ENCODE measurements at regions not wholly inside any gene's neighbourhood (a gene's known extent, or its start where the extent isn't known, plus 50 kb on each side); places are given as distances from the start of the nearest gene placed in this dataset.

DNA sequence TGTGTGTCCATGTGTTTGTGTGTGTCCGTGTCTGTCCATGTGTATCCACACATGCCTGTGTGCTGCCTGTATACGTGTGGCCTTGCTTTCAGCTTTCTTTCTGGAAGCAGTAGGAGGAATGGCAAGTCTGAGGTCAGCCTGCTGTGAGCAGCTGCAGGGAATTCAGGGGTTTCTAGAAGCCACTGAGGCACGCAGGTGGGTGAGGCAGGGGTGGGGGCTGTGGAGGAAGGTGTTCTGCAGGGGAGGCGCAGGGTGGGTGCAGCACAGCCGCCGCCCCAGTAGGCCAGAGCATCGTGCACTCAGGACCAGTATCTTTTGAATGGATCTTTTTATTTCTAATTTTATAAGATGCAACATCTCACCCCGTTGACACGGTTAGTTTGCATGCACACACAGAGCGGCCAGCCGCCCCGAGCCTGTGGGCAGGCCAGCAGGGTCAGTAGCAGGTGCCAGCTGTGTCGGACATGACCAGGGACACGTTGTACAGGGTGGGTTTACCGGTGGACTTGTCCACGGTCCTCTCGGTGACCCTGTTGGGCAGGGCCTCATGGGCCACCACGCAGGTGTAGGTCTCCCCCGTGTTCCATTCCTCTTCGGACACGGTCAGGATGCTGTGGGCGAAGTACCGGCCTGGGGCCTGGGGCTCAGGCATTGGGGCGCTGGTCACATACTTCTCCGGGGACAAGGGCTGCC lies 327.7 kb downstream of the TMEM121 start:
- H3K27ac ChIP-seq: no peak overlapping the region
- ChIA-PET POLR2A (ENCODE audit: low non-redundant PET) (no interaction called here), CTCF (no interaction called here)
- no peak for DNase-seq (ENCODE audit: low spot score)
- no peak for TF ChIP-seq CTCF (conservative IDR thresholded peaks at IDR 0.05; ENCODE audit: low read depth)

GRCh38 chr14:105854600-105855245 lies 328.3 kb downstream of the TMEM121 start:
- TF ChIP-seq CTCF (conservative IDR thresholded peaks at IDR 0.05; ENCODE audit: low read depth): no peak
- no peak overlapping the region for H3K27ac ChIP-seq
- ChIA-PET POLR2A (ENCODE audit: low non-redundant PET) (no interaction called here), CTCF (no interaction called here)
- DNase-seq (ENCODE audit: low spot score): no peak

DNA sequence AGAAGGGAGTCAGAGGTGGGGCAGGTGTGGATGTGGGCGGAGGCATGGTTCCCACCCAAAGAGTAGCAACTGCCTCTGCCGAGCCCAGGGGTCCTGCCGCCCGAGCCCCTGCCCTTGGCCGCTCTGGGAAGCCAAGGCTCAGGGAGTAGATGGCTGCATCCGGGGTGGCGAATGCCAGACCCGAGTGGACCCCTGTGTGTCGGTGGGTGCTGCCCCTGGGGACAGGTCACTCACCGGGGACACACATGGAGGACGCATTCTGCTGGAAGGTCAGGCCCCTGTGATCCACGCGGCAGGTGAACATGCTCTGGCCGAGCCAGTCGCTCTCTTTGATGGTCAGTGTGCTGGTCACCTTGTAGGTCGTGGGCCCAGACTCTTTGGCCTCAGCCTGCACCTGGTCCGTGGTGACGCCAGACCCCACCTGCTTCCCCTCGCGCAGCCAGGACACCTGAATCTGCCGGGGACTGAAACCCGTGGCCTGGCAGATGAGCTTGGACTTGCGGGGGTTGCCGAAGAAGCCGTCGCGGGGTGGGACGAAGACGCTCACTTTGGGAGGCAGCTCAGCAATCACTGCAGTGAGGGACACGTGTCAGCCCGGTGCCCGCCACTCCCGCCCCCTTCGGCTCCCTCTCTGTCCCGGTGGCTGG lies 329.0 kb downstream of the TMEM121 start:
- DNase-seq (ENCODE audit: low spot score): no peak
- CTCF ChIA-PET: no interaction called here
- no peak for TF ChIP-seq CTCF (conservative IDR thresholded peaks at IDR 0.05; ENCODE audit: low read depth)
- no peak overlapping the region for H3K27ac ChIP-seq
- POLR2A ChIA-PET (ENCODE audit: low non-redundant PET): no interaction called here

DNA sequence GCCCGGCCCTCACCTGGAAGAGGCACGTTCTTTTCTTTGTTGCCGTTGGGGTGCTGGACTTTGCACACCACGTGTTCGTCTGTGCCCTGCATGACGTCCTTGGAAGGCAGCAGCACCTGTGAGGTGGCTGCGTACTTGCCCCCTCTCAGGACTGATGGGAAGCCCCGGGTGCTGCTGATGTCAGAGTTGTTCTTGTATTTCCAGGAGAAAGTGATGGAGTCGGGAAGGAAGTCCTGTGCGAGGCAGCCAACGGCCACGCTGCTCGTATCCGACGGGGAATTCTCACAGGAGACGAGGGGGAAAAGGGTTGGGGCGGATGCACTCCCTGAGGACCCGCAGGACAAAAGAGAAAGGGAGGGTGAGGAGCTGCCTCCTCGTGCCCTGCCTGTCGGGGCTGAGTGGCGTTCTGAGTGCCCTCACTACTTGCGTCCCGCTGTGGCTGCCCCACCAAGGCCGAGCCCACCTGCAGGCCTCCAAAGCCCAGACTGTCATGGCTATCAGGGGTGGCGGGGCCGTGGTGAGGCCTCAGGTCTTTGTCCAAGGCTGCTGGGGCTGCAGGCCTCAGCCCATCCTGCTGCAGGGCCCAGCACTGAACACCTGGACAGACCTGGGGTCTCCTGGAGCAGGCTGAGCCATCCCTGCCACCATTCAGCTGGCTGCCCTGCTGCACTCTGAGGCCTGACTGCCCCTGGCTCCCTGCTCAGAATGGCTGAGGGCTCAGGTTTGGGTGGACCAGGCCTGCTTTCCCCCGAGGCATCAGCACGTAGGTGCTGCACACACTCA lies 329.7 kb downstream of the TMEM121 start:
- H3K27ac ChIP-seq: no peak overlapping the region

DNA sequence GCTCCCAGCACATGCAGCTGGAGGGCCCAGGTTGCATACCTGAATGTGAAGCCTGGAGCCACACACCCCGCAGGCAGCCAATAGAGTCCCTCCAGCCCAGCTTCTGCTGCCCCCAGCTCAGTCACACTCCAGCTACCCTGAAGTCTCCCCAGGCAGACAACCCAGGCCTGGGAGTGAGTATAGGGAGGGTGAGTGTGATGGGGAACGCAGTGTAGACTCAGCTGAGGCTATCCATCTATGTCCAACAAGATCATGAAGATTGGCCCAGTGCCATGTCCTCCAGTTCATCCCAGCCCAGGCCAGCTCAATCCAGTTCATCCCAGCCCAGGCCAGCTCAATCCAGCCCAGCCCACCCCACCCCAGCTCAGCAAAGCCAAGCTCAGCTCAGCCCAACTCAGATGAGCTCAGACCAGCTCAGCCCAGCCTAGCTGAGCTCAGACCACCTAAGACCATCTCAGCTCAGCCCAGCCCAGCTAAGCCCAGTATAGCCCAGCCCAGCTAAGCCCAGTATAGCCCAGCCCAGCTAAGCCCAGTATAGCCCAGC lies 330.4 kb downstream of the TMEM121 start:
- ChIA-PET POLR2A (ENCODE audit: low non-redundant PET) (no interaction called here), CTCF (no interaction called here)
- TF ChIP-seq CTCF (conservative IDR thresholded peaks at IDR 0.05; ENCODE audit: low read depth): no peak
- no peak overlapping the region for H3K27ac ChIP-seq
- DNase-seq (ENCODE audit: low spot score): no peak

More for the DNA sequence above, 329.7 kb downstream of the TMEM121 start:
- ChIA-PET CTCF (no interaction called here), POLR2A (ENCODE audit: low non-redundant PET) (no interaction called here)
- no peak for DNase-seq (ENCODE audit: low spot score)
- no peak for TF ChIP-seq CTCF (conservative IDR thresholded peaks at IDR 0.05; ENCODE audit: low read depth)

DNA sequence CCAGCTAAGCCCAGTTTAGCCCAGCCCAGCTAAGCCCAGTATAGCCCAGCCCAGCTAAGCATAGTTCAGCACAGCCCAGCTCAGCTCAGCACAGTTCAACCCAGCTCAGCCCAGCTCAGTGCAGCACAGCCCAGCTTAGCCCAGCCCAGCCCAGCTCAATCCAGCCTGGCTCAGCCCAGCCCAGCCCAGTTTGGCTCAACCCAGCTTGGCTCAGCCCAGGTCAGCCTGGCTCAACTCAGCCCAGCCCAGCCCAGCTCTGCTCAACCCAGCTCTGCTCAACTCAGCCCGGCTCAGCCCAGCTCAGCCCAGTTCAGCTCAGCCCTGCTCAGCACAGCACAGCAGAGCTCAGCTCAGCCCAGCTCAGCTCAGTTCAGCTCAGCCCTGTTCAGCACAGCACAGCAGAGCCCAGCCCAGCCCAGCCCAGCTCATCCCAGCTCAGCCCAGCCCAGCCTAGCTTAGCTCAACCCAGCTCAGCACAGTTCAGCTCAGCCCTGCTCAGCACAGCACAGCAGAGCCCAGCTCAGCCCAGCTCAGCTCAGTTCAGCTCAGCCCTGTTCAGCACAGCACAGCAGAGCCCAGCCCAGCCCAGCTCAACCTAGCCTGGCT lies 330.9 kb downstream of the TMEM121 start:
- DNase-seq (ENCODE audit: low spot score): no peak
- POLR2A ChIA-PET (ENCODE audit: low non-redundant PET): no interaction called here
- H3K27ac ChIP-seq: no peak overlapping the region
- CTCF ChIA-PET: no interaction called here
- no peak for TF ChIP-seq CTCF (conservative IDR thresholded peaks at IDR 0.05; ENCODE audit: low read depth)
